ENCODE measurements at regions not wholly inside any gene's neighbourhood (a gene's known extent, or its start where the extent isn't known, plus 50 kb on each side); places are given as distances from the start of the nearest gene placed in this dataset.

- Mint-ChIP-seq H3K9me3 (peaks cover 0 to 9% (median 3%) of the 10 kb centered on the region in 9 donors), H3K4me3 (no peak overlapping the region), H3K27me3 (peaks cover 0 to 7% (median 5%) of the 10 kb centered on the region in 5 donors), H3K4me1 (no peaks in the 10 kb centered on the region), H3K36me3 (peaks cover 0 to 6% (median 0%) of the 10 kb centered on the region in 3 donors), H3K27ac (no peak overlapping the region)
- POLR2A ChIA-PET: no interaction called here
- no peak for DNase-seq
- ATAC-seq: no peak
Measured at GRCh38 chr11:69348414-69349235, 54.7 kb downstream of the MYEOV start.

GRCh38 chr11:69350040-69350439, 56.1 kb downstream of the MYEOV start:
- Mint-ChIP-seq H3K4me1 (no peaks in the 10 kb centered on the region), H3K36me3 (peaks cover 0 to 6% (median 0%) of the 10 kb centered on the region in 3 donors), H3K4me3 (no peak overlapping the region), H3K27me3 (peaks cover 0 to 10% (median 7%) of the 10 kb centered on the region in 5 donors), H3K27ac (no peak overlapping the region), H3K9me3 (peaks cover 0 to 9% (median 3%) of the 10 kb centered on the region in 9 donors)
- DNase-seq (no peak), ATAC-seq (no peak)
- POLR2A ChIA-PET: no interaction called here

- no peak for ATAC-seq
- H3K9me3 Mint-ChIP-seq: peaks cover 0 to 9% (median 3%) of the 10 kb centered on the region in 9 donors
- H3K36me3 Mint-ChIP-seq: peaks cover 0 to 6% (median 0%) of the 10 kb centered on the region in 3 donors
- H3K27ac Mint-ChIP-seq: no peak overlapping the region
- no peak overlapping the region for H3K4me3 Mint-ChIP-seq
- H3K27me3 Mint-ChIP-seq: peaks cover 0 to 10% (median 7%) of the 10 kb centered on the region in 5 donors
- H3K4me1 Mint-ChIP-seq: no peaks in the 10 kb centered on the region
- POLR2A ChIA-PET: no interaction called here
- DNase-seq: no peak
Measured at GRCh38 chr11:69350596-69350995, 56.6 kb downstream of the MYEOV start.

DNA sequence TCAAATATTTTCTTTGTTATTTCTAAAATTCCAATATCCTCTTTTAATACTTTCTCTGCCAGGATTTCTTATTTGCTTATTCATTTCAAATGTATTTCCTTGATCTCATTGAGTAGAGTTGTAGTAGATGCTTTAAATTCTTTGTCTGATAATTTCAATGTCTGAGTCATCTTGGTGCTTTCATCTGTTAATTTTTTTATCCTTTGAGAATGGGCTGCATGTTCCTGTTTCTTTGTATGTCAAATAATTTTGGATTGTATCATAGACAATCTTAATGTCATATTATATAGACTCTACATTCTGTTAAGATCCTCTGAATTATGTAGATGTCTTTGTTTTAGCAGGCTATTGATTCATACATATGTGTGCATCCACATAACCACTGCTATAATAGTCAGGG, 57.5 kb downstream of the MYEOV start:
- H3K27ac Mint-ChIP-seq: no peak overlapping the region

DNA sequence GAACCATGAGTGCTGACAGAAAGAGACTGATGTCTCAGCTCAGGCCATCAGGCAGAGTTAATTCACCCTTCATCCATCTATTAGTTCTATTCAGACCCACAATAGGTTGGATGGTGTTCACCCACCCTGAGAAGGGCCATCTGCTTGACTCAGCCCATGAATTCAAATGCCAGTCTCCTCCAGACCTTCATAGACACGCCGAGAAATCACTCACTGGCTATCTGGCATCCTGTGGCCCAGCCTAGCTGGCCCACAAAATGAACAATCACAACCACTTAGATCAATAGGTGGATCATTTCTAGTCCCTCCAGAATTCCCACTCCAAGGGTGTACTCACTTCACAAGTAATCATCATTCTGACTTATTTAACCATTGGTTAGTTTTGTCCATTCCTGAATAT, 58.2 kb downstream of the MYEOV start:
- H3K9me3 Mint-ChIP-seq: peaks cover 0 to 9% (median 3%) of the 10 kb centered on the region in 9 donors
- H3K27ac Mint-ChIP-seq: no peak overlapping the region
- H3K27me3 Mint-ChIP-seq: peaks cover 0 to 10% (median 7%) of the 10 kb centered on the region in 5 donors
- no peaks in the 10 kb centered on the region for H3K4me1 Mint-ChIP-seq
- no peak overlapping the region for H3K4me3 Mint-ChIP-seq
- POLR2A ChIA-PET: interaction anchor here (0.5 kb wide), 1 partner anchor 55 kb away, joined by 3 read pairs; no protein-coding TSS in a partner anchor
- peaks cover 0 to 6% (median 0%) of the 10 kb centered on the region in 3 donors for H3K36me3 Mint-ChIP-seq
- DNase-seq: no peak
- no peak for ATAC-seq

More for the DNA sequence above, 57.5 kb downstream of the MYEOV start:
- DNase-seq (no peak), ATAC-seq (no peak)
- POLR2A ChIA-PET: interaction anchor here (0.5 kb wide), 1 partner anchor 55 kb away, joined by 3 read pairs; no protein-coding TSS in a partner anchor
- peaks cover 0 to 6% (median 0%) of the 10 kb centered on the region in 3 donors for H3K36me3 Mint-ChIP-seq
- H3K9me3 Mint-ChIP-seq: peaks cover 0 to 9% (median 3%) of the 10 kb centered on the region in 9 donors
- H3K4me3 Mint-ChIP-seq: no peak overlapping the region
- H3K4me1 Mint-ChIP-seq: no peaks in the 10 kb centered on the region
- peaks cover 0 to 10% (median 7%) of the 10 kb centered on the region in 5 donors for H3K27me3 Mint-ChIP-seq

DNA sequence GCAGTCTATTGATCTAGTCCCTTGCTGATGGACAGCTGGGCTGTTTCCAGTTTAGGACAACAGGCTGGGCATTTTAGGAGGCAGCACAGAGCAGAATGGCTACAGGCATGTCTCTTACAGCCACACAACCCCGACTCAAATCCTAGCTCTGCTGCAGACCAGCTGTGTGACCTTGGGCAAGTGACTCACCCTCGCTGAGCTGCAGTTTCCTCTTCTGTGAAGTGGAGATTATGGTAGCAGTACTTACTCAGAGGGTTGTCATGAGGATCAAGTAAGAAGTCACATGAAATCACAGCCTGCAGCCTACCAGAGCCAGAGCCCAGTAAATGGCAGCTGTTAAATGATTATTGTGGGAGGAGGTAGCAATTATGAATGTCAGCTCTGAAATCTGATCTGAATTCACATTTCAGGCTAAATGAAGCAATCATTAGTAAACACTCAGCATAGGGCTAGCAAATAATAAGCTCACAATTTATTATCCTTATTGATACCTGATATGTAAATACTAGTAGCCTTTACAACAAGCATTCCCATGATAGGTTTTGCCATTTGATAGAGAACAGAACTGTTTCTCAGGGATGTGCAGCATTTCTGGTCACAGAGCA, 58.9 kb downstream of the MYEOV start:
- ATAC-seq: no peak
- Mint-ChIP-seq H3K4me3 (no peak overlapping the region), H3K36me3 (peaks cover 0 to 6% (median 0%) of the 10 kb centered on the region in 3 donors), H3K9me3 (peaks cover 0 to 9% (median 3%) of the 10 kb centered on the region in 9 donors), H3K27ac (no peak overlapping the region), H3K27me3 (peaks cover 0 to 10% (median 7%) of the 10 kb centered on the region in 5 donors), H3K4me1 (no peaks in the 10 kb centered on the region)
- POLR2A ChIA-PET: no interaction called here
- DNase-seq: no peak

DNA sequence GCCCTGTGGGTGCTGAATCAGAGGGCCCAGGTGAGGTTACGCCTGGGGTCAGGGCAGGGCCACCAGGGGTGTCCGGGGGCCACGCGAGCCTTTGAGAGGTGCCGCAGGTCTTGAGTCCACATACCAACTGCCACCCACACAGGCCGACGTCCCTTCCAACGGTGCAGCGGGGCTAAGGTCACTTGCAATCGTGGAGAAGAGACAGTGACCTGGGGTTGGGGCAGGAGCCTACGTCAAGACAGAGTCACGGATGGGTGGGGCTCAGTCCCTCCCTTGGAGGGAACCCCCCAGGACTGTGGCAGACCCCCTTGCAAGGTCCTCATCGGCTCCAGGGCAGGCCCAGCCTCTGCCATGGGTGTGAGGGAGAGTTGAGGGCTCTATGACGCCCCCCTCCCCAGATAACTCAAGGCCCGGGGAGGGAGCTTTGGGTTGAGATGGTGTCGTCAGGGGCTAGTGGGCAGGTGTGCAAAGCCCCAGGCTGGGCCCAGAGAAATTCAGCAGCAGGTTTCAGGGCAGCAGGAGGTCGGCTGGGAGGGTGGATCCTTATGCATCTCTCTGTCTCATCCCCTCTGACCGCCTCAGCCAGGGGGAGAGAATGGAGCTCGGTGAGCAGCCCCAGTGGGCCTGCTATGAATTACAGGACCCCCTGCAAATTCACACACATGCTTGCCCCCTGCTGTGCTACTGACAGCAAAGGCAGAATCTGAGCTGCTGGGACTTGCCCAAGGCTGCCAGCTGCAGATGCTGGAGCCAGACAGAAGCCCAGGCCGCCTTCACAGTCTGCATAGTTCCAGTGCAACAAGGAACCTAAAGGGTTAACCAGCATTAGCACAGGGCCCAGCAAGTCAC, 60.0 kb downstream of the MYEOV start:
- Mint-ChIP-seq H3K27ac (no peak overlapping the region), H3K36me3 (peaks cover 0 to 6% (median 0%) of the 10 kb centered on the region in 3 donors), H3K4me1 (no peaks in the 10 kb centered on the region), H3K27me3 (peaks cover 0 to 10% (median 7%) of the 10 kb centered on the region in 5 donors), H3K4me3 (no peak overlapping the region), H3K9me3 (peaks cover 0 to 5% (median 0%) of the 10 kb centered on the region in 9 donors)
- ATAC-seq (no peak), DNase-seq (no peak)
- POLR2A ChIA-PET: no interaction called here

DNA sequence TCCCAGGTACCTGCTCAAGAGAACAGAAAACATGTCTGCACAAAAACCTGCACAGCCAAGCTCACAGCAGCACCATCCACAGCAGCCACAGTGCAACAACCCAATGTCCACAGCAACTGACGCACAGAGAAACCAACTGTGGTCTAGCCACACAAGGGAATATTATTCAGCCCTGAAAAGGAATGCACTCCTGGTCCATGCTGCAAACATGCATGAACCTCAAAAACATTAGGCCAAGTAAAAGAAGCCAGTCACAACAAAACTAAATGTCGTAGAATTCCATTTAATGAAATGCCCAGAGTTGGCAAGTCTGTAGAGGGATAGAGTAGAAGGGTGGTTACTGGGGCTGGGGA, 60.6 kb downstream of the MYEOV start:
- Mint-ChIP-seq H3K4me1 (no peaks in the 10 kb centered on the region), H3K27ac (no peak overlapping the region), H3K4me3 (no peak overlapping the region), H3K27me3 (peaks cover 0 to 10% (median 7%) of the 10 kb centered on the region in 5 donors), H3K36me3 (peaks cover 0 to under 1% (median 0%) of the 10 kb centered on the region in 3 donors), H3K9me3 (peaks cover 0 to 7% (median under 1%) of the 10 kb centered on the region in 9 donors)
- POLR2A ChIA-PET: no interaction called here
- ATAC-seq: no peak
- DNase-seq: no peak

DNA sequence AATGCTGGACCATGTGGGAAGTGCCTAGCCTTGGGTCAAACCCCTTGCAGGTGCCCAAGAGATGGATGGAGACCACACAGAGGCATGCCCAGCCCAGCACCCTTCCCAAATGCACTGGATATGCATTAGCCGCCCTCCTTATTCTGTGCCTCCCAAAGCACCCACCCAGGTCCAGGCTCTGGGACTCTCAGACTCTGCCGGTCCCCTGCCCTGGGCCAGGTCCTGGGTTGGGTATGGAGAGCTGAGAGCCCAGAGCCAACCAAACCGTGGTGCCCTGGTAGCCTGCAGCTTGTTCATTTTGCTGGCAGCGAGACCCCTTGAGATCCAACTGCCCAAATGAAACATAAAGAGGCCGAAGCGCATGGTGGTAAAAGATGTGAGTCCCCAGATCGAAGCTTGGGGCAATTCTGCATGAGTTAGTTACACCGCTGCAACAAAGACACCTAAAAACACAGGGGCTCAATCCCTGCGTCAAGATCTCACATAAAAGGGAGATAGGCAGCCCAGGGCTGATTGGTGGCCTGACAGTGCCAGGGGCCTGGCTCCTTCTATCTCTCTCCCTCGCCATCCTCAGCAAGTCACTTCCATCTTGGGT, 61.5 kb downstream of the MYEOV start:
- Mint-ChIP-seq H3K27ac (no peak overlapping the region), H3K36me3 (no peaks in the 10 kb centered on the region), H3K4me3 (no peak overlapping the region), H3K9me3 (peaks cover 0 to 11% (median 0%) of the 10 kb centered on the region in 9 donors), H3K4me1 (no peaks in the 10 kb centered on the region), H3K27me3 (peaks cover 0 to 10% (median 7%) of the 10 kb centered on the region in 5 donors)
- POLR2A ChIA-PET: no interaction called here
- no peak for DNase-seq
- no peak for ATAC-seq

DNA sequence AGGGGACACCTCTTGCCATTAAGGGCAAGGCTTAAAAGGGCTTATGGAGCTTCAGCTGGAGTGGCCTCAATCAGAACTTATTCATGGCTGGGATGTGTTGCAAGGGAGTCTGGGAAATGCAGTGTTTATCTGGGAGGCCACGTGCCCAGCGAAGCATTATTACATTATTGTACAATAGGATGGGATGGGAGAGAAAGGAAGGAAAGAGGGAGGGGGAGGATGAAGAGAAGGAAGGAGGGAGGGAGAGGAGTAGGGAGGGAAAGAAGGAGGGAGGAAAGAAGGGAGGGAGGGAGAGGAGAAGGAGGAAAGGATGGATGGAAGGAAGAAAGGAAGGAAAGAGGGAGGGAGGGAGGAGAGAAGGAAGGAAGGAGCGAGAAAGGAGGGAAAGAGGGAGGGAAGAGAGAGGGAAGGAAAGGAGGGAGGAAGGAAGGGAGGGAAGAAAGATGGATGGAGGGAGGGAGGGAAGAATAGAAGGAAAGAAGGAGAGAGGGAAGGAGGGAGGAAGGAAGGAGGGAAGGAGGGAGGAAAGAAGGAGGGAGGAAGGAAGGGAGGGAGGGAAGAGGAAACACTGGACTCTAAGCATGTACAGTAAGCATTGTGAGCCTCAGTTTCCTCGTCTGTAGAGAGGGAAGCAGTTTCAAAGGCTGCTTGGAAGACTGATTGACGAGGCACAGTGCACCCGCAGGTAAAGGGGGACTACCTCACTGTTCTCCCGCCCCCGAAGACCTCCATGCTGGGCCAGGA, 62.2 kb downstream of the MYEOV start:
- ATAC-seq: no peak
- POLR2A ChIA-PET: no interaction called here
- no peaks in the 10 kb centered on the region for H3K36me3 Mint-ChIP-seq
- no peak for DNase-seq
- H3K27me3 Mint-ChIP-seq: peaks cover 0 to 8% (median 5%) of the 10 kb centered on the region in 5 donors
- H3K9me3 Mint-ChIP-seq: peaks cover 0 to 11% (median 0%) of the 10 kb centered on the region in 9 donors
- H3K4me1 Mint-ChIP-seq: no peaks in the 10 kb centered on the region
- H3K4me3 Mint-ChIP-seq: no peak overlapping the region
- no peak overlapping the region for H3K27ac Mint-ChIP-seq

GRCh38 chr11:69356703-69357457, 62.9 kb downstream of the MYEOV start:
- DNase-seq (no peak), ATAC-seq (no peak)
- Mint-ChIP-seq H3K9me3 (peaks cover 0 to 11% (median 0%) of the 10 kb centered on the region in 9 donors), H3K4me1 (peaks cover 0 to 3% (median 0%) of the 10 kb centered on the region in 4 donors), H3K27ac (no peak overlapping the region), H3K36me3 (no peaks in the 10 kb centered on the region), H3K27me3 (peaks cover 0 to 8% (median 3%) of the 10 kb centered on the region in 5 donors), H3K4me3 (no peak overlapping the region)
- POLR2A ChIA-PET: no interaction called here
